ENCODE measurements at regions not wholly inside any gene's neighbourhood (a gene's known extent, or its start where the extent isn't known, plus 50 kb on each side); places are given as distances from the start of the nearest gene placed in this dataset.

- no peak for DNase-seq (ENCODE audit: low read depth in 4 of 4, low spot score in 2 of 4)
Measured at GRCh38 chr10:128963211-128964099, 503.6 kb upstream of the MGMT start.

- no peak for DNase-seq (ENCODE audit: low read depth in 4 of 4, low spot score in 2 of 4)
Measured at GRCh38 chr10:128964100-128964403, 503.0 kb upstream of the MGMT start.

DNA sequence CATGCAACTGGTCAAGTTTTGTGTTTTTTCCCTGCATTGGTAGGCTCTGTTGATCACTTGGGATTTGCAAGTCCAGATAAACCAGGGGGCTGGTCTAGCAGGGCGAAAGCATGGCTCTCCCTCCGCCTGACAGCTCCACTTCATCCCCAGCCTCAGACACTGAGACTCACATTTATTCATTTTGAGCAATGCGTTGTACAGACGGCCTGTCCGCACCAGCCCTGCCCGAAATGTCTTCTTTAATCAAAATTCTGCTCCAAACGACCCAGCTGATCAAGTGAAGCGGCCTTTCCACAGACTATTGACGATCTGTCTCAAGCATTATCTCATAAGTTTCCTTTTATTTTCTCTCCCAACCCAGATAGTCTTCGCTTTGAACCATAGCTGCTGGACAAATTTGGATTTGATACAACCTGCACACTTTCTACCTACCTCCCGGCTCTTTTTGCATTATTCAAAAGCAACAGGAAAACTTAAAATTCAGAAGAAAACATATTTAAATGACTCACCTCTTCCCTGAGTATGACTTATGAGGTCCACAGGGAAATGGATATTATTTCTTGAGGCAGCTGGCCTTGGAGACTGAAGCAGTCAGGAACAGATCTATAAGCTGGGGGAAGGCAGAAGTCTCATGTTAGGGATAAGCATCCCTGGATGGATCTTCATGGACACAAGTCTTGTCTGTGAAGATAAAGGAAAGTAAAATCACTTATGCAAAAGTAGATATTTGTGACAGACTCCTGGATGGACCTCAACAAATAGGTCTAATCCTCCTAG, 498.9 kb upstream of the MGMT start:
- no peak for DNase-seq (ENCODE audit: low read depth in 4 of 4, low spot score in 2 of 4)

DNA sequence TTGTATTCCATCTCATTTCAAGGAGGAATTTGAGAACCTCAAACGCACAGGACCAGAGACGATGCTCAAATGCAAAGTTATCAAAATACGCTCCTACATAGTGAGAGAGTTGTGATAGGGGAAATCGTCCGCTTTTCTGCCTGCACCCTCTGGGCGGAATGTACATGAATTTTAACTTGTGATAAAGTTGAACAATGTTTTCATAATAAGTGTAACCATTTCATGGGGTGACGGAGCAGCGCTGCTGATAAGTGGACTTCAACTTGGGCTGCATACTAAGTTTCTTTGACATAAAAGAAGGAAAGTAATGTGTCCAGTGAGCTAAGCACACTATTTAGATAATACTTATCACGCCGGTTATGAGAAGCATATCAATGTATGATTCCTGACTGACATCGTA, 497.5 kb upstream of the MGMT start:
- no peak for DNase-seq (ENCODE audit: low read depth in 4 of 4, low spot score in 2 of 4)

DNA sequence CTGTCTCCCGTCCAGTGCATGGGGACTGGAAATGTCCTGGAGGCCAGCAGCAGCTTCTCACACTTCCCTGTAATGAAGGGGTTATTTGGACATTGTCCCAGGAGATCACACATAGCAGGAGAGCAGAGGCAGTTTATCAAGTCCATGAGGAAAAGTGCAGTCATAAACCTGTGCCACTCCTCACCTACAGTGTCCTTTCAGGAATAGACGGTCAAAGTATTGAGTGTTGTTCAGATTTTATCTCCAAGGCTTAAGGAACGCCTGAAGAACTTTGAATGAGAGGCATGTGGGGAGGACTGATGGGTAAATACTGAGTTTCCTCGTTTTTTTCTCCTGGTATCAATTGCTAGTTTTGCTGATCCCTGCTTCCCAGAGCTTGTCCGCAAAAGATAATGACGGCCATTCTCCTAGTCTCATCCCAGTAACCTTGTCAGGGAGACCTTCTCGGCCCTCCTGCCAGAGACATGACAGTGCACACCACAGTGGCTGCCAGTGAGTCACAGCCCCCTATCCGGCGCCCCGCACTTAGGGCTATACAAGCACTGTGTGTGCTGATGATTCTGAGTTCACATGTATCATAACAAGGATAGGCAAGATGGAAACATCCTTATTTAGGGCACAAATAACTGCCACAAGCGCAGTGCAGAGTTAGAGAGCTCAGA, 495.5 kb upstream of the MGMT start:
- DNase-seq (ENCODE audit: low read depth in 4 of 4, low spot score in 2 of 4) = no peak

DNA sequence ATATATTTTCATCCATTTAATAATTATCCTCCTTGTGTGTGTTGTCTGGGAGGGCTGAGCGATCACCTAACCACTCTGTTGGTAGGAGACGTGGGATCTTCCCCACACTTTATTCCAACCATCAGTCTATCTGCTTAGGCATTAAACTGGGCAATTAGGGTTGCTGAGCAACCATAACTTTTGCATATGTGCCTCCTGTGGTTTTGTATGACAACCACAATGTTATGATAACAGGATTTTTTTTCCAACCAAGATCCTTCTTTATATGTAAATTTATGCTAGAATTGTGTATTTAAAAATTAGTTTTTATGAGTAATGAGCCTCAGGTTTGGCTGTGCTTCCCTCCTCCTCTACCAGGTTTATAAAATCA, 495.0 kb upstream of the MGMT start:
- DNase-seq (ENCODE audit: low read depth in 4 of 4, low spot score in 2 of 4) = no peak

- no peak for DNase-seq (ENCODE audit: low read depth in 4 of 4, low spot score in 2 of 4)
Measured at GRCh38 chr10:128973221-128973620, 493.8 kb upstream of the MGMT start.

DNA sequence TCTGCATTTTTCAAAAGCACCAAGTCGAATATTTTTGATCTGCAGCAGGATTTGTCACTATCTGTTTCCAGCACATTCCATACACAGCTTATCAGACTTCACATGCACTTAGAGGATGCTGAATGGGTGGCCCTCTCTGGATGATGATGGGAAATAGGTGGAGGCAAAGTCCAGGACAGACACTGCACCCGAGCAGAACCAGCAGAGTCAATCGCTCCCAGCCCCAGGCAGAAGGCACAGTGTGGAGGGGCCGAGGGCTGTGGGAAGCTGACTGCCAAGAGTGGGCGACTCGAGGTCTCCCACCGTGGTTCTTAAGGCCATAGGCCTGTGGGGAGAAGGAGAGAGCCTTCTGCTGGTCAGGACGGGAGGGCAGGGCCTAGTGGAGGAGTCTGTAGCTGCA, 490.2 kb upstream of the MGMT start:
- DNase-seq (ENCODE audit: low read depth in 4 of 4, low spot score in 2 of 4) = no peak

DNA sequence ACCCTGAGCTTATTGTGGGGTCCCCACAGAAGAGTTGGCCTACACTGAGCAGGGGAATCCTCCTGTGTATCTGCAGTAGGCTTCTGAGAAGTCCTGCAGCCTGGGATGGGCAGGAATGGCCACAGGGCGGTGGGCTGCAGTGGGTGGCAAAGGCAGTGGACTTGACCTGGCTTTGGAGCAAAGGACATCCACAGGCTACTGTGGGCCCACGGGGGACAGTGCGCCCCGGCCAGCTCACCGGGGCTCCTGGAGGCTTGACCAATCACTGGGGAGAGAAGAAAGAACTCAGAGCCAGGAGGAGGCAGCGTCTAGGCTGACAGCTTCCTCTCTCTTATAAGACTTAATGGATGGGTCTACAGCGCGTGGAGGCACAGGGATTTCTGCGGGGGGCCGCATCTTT, 488.8 kb upstream of the MGMT start:
- DNase-seq (ENCODE audit: low read depth in 4 of 4, low spot score in 2 of 4) = no peak

DNA sequence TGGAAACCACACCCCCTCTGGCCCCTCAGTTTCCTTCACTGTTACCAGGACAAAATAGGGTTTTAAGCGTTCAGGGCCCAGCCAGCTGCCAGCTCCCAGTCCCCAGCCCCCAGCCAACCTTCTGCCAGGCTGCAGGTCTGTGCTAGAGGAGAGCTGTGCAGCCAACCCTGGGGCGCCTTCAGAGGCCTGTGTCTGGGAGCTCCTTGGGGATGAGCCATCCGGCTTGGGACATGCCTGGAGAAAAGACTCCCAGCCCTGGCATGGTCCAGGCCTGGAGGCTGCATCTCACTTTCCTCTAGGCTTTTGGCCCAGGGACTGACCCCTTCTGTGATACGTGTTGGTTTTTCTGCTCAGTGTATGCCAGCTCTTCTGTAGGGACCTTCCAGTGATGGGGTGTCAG, 487.6 kb upstream of the MGMT start:
- no peak for DNase-seq (ENCODE audit: low read depth in 4 of 4, low spot score in 2 of 4)

GRCh38 chr10:128981251-128981650, 485.8 kb upstream of the MGMT start:
- no peak for DNase-seq (ENCODE audit: low read depth in 4 of 4, low spot score in 2 of 4)

GRCh38 chr10:128981881-128982615, 485.0 kb upstream of the MGMT start:
- no peak for DNase-seq (ENCODE audit: low read depth in 4 of 4, low spot score in 2 of 4)

GRCh38 chr10:128982616-128982915, 484.5 kb upstream of the MGMT start:
- DNase-seq (ENCODE audit: low read depth in 4 of 4, low spot score in 2 of 4) = no peak

DNA sequence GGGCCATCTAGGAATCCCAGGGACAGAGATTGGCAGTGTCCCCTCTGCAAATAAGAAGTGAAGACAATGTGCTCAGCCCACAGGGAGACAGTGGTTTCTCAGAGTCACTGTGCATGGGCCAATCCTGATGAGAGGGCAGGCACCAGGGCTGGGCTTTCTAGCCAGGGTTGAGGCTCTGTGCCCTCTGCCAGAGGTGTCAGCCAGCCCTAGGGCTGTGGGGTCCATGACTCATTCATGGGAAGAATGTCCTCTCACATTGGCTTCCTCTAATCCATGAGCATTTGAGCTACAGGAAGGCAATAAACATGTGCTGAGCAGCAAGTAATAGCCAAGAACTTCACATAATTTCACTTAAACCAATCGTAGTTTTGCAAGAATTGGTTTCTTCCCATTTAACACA, 482.0 kb upstream of the MGMT start:
- no peak for DNase-seq (ENCODE audit: low read depth in 4 of 4, low spot score in 2 of 4)

- no peak for DNase-seq (ENCODE audit: low read depth in 4 of 4, low spot score in 2 of 4)
Measured at GRCh38 chr10:128990986-128991385, 476.1 kb upstream of the MGMT start.

DNA sequence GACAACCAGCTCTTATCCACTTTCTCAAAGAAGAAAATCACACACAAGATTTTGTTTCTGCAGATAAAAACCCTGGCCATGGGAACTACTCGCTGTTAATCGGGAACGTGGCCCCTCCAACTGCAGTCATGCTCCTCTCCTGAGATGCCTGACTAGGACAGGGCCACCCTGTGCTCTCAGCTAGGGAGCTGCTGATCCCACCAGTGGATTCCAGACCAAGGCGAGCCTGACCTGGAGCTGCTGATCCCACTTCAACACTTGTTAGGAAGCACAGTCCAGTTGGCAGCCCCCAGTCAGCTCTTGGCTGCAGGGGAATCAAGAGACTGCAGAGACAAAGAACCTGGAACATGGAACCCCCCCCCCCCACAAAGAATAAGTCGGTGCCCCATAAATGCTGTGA, 474.3 kb upstream of the MGMT start:
- DNase-seq (ENCODE audit: low read depth in 4 of 4, low spot score in 2 of 4) = no peak

GRCh38 chr10:128993443-128993842, 473.6 kb upstream of the MGMT start:
- DNase-seq (ENCODE audit: low read depth in 4 of 4, low spot score in 2 of 4) = no peak

DNA sequence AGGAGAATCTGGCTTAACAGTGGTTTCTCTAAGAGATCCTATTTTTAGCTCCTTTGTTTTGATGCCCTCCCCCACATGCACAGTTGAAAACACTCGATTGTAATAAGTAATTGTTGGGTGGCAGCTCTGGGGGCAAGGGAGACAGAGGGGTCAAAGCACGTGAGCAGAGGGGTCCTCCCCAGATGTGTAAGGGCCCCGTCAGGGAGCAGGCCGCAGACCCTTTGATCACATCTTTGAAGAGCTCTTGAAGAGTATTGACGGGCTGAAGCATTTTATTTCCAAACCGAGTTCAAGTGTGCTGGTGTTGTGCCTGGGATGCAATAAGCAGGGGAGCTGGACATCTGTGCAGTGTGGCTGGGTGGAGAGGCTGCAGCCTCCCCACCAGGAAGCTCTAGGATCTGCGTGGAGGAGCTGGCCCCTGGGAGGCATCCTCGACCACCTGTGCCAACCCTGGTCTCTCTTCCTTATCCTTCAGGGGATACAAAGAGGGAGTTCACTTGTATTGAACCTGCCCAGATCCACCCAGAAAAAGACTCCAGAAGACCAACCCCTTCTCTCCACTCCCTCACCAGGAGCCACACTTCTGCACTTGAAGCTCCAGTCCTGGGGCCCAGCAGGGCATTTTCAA, 473.0 kb upstream of the MGMT start:
- DNase-seq (ENCODE audit: low read depth in 4 of 4, low spot score in 2 of 4) = no peak

- no peak for DNase-seq (ENCODE audit: low read depth in 4 of 4, low spot score in 2 of 4)
Measured at GRCh38 chr10:128994598-128995143, 472.4 kb upstream of the MGMT start.

- DNase-seq (ENCODE audit: low read depth in 4 of 4, low spot score in 2 of 4) = no peak
Measured at GRCh38 chr10:128995676-128996075, 471.4 kb upstream of the MGMT start.

DNA sequence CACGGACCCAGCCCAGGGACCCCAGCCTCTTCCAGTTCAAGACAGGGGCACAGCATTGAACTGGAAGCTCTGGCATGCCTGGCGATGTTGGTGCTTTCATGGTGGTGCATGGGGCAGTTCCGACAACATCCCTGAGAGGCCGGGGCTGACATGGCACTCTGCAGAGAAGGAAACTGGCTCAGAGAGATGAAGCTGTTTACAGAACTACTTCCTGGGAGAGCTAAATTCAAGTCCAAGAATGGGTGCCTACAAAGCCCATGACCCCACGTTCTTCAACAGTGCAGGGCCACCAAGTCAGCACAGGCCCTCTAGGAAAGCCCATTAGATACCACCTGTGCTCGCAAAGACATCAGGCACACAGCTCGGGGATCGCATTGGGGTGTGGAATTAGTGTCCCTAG, 470.9 kb upstream of the MGMT start:
- no peak for DNase-seq (ENCODE audit: low read depth in 4 of 4, low spot score in 2 of 4)
